ENCODE measurements at regions not wholly inside any gene's neighbourhood (a gene's known extent, or its start where the extent isn't known, plus 50 kb on each side); places are given as distances from the start of the nearest gene placed in this dataset.
"Not testable (repeated sequence)": the region's sequence is repeated elsewhere in the genome, so short reads cannot be mapped to it uniquely, and the experiment has no call there.

DNA sequence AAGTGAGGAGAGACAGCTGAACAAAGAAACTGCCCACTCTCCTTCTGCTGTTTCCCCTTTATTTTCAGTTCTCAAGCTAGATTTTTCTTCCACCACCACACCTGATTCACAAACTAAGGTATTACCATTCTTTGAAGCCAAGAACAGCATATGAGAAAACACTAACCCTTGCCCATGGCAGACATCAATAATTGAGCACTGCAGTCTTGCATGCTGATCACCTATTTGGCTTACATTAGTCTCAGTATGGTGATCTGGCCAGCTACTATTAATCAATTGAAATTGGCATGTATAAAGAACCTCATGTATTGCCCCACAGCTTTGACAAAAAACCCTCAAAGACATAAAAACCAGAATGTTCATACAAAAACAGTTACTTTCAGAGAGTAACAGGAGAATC, 166.3 kb downstream of the SAMD5 start:
- no peak for DNase-seq

GRCh38 chr6:147675281-147675680, 166.8 kb downstream of the SAMD5 start:
- DNase-seq: no peak

DNA sequence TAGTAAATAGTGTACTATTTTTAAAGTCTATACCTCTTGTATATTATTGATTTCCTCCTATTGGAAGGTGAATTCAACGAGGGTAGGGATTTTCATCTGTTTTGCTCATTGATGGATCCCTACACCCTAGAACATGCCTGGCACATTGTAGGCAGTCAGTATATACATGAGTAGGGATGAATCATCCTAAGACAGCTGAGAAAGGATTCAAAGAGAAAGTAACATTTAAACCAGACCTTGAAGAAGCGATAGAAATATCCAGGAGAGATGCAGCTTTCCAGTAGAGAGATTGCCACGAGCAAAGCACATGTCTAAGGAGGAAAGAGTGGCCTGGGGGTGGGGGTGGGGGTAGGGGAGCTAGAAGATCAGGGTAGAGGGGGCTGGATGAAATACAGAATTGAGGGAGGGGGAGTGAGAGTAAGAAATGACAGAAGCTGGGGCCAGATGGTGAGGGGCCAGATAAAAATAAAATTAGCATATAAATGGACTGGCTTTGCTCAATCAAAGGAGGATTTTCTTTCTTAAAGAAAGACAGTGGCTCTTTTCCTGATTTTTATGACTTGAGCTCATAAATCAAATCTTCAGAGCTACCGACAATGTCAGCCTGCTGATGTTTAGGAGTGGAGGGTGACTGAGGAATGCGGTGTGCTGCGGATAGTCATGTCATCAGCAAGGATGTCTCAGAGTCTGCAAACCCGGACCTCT, 168.2 kb downstream of the SAMD5 start:
- no peak for DNase-seq

DNA sequence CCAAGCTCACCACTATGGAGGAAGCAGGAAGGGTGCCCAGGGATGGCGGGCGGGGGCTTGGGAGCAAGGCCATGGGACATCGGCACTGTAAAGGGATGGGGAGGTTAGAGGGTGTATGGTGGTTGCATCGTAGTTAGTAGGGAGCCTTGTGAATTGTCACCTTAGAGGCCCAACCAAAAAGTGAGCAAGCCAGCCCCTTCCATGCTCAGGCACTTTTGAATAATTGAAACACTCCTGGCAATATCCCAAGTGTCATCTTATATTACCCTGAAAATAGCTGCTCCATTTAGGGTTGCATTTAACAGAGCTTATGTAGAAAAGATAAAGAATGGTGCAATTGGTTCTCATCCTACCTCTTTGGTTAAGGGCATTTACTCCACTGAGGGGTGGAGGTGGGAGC, 169.2 kb downstream of the SAMD5 start:
- no peak for DNase-seq

- no peak for DNase-seq
These were observed 169.8 kb downstream of the SAMD5 start for GRCh38 chr6:147678253-147678652.

GRCh38 chr6:147684906-147685305, 176.4 kb downstream of the SAMD5 start:
- DNase-seq: no peak

DNA sequence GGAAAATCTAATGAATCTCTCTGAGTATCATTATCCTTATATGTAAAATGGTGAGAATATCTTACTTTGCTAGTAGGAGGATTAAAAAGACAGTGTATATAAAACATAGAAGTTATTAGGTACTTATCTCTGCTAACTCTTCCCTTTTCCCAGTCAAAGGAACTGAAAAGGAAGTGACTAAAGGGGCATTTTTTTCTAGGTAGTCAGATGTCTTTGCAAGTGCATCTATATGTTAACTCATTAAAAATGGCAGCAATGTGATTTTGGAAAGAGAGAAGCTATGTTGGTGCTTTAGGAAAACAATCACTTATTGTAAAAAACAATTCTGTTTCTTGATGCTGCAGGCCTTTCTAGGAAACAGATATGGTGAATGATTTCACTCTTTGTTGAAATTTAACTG, 180.9 kb downstream of the SAMD5 start:
- DNase-seq: no peak

DNA sequence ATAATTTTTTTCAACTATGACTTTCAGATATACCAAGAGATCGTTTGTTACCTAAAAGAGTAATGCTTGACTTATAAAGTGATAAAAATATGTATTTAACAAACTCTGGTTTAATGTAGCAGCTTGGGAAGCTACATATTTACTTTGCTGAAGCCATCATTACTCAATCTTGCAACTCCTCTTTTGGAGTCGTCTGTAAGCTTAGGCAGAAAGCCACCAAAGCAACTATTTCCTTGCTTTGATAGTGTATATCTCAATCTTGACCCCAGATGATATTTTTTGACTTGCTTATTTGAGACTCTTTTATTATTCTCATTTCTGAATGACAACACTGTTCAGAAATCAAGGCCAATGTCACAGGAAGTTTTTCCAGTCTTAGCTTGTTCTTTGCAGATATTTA, 183.0 kb downstream of the SAMD5 start:
- DNase-seq: no peak

- no peak for DNase-seq
These were observed 184.7 kb downstream of the SAMD5 start for GRCh38 chr6:147693181-147693580.

DNA sequence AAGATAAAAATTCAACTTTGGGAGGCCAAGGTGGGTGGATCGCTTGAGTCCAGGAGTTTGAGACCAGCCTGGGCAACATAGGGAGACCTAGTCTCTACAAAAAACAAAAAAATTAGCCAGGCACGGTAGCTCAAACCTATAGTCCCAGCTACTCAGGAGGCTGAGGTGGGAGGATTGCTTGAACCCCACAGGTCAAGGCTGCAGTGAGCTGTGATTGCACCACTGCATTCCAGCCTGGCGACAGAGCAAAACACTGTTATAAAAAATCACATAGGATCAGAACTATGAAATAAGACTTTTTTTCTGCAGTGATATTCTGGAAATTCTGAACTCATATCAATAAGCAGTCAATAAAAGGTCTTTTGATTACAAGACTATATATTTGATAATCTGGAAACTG, 186.1 kb downstream of the SAMD5 start:
- DNase-seq: not testable (repeated sequence)

DNA sequence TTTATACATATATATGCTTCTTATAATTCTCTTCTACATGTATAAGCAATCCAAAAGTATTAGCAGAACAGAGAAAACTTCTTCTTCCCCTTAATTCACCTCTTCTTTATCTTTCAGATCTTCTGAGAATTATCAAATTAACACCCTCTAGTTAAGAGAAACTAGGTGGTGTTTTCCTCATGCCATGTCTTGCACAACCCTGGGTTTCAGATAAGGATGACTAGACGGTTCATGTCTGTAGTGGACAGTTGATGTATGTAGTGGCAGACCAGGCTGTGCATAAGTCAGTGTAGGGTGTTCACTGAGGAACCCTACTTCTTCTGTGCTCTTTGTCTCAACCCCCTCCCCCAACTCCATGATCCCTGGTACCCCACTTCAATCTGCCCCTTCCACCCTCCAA, 187.3 kb downstream of the SAMD5 start:
- DNase-seq: no peak

- no peak for DNase-seq
These were observed 190.7 kb downstream of the SAMD5 start for GRCh38 chr6:147699140-147699539.

DNA sequence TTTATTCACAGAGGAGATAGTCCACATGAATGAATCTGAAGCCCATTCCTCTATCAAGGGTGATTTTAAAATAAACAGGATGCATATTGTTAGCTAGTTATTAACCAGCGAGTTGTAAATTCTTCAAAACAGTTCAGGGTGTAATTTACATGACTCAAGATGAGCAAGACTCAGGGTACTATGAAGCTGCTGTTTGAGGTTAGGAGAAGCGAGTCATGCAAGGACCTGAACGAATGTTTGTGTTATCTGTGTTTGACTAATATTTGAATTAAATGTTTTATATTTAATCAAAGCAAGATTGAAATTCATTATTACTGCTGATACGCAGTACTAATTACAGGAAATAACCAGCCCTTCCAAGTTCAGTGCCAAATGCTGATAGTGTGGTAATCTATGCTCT, 191.1 kb downstream of the SAMD5 start:
- DNase-seq: no peak

DNA sequence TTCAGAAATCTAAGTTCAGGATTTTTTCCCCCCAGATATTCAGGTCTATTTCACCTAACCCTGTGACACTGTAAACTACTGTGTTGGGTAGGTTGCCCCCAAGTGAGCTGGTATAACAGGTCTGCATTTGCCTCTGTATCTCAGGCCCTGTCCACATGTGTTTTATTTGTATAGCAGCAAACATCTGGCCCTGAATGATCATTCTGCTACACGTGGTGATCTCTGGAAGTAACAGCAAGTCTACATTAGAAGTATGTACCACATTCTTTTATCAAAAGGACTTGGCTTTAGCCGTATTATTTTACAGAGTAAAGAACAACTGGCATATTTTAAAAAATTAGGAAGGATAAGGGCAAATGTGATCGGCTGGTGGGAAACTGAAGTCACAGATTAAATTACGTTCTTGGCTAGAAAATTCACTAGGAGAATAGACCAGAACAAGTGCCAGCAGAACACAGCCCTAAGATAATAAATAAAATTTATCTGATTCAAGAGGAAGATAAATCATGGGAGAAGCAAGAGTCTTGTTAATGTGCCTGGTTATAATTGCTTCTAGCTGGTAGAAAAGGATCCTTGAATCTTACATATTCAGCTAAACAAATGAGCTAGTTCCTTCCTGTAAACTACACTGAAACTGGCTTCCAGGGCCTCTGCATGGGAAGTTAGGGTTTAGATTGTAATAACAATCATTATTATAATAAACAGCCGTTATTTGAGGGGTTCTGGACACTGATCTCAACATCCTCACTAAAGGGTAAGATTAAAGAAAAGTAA, 192.1 kb downstream of the SAMD5 start:
- DNase-seq: no peak

- DNase-seq: no peak
These were observed 196.2 kb downstream of the SAMD5 start for GRCh38 chr6:147704691-147705090.

- DNase-seq: no peak
These were observed 199.0 kb downstream of the SAMD5 start for GRCh38 chr6:147707524-147707923.

DNA sequence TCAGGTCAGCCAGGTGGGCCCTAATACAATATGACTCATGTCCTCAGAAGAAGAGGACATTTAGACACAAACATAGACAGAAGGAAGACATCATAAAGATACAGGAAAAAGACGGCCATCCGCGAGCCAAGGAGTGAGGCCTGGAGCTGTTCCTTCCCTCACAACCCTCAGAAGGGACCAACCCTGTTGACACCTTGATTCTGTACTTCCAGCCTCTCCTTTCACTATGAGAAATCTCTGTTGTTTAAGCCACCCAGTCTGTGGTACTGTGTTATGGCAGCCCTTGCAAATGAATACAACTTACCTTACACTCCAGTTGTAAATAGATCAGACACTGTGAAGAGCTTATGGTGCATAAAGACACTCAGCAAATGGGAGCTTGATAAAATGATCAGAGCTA, 199.7 kb downstream of the SAMD5 start:
- no peak for DNase-seq

DNA sequence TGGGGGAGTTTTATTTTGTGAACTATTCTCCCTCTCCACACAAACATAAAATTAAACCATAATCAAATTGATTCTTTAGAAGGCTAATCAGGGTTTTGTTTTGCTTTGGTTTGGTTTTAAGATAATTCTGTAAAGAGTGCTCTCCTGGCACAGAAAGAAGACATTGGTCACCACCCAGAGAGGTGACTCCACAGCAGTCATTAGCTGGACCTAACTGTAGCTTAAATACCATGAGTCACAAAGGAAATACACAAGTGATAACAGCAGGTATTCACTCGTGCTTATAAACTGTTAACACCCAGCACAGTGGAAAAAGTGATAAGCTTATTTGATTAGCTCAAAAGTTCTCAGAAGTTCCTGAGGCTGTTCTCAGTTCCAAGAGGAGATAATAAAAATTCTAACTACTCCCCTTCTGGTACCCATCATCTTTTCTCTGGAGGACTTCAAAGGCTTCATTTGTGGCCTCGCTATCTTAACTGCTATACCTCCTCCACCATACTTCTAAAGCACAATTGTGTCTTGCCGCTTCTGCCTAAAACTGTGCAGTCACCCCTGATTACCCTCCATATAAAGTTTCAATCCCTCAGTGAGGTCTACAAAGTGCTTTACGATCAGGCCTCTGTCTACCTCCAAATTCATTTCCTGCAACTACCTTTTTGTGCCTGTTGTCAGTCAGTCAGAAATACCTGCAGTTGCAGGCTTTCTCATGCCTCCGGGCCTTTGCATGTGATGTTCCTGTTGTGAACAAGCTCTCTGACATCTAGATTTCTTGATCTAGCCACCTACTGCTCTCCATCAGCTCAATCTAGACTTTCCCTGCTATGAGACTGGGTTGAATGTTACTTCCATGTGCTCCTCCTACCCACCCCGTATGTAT, 201.1 kb downstream of the SAMD5 start:
- no peak for DNase-seq

DNA sequence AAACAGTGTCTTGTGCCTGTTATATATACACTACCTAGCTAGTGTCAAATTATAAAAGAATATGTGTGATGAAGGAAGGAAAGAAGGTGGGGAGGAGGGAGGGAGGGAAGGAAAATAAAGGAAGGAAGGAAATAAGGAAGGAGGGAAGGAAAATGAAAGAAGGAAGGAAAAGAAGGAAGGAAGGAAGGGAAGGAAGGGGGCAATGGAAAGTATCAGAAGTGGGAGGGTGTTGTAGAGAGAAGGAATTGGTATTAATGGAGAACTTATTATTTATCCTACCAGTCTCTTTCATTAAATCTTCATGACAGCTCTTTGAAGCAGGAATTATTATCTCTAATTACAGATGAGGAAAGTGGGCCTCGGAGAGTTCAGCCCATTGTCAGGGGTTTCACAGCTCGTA, 202.4 kb downstream of the SAMD5 start:
- DNase-seq: no peak

GRCh38 chr6:147711476-147711875, 203.0 kb downstream of the SAMD5 start:
- no peak for DNase-seq

DNA sequence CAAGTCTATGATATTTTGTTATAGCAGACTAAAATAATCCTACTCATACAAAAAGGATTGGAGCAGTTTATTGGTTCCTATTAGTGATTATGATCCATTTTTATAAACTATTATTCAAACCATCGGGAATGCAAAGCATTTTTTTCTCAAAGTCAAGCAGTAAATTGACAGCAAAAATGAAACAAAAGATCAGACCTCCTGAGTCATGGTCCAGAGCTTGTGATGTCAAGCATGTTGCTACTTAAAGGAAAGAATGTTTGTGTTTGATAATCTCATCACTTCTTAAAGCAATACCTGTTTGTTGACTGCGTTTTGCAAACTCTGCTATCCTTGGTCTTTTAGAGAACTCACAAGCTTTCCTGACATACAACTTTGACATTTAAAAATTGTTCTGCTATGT, 204.4 kb downstream of the SAMD5 start:
- no peak for DNase-seq

GRCh38 chr6:147715035-147715434, 206.5 kb downstream of the SAMD5 start:
- no peak for DNase-seq

DNA sequence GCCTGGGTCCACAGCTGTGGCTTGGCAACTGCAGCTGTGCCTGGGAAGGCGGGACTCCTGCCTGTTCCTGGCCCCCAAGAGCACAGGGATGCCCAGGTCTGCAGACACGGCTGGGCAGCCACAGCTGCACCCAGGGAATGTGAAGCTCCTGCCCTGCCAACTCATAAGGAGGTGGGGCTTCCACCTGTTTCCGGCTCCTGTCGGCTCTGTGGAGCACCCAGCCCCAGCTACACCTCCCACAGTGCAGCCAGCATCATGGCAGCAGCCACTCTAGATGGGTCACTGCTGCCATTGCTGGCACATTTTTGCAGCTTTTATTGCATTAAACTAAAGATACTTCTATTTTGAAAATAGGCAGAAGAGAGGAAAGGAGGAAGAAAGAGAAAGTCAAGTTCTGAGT, 207.9 kb downstream of the SAMD5 start:
- DNase-seq: no peak

DNA sequence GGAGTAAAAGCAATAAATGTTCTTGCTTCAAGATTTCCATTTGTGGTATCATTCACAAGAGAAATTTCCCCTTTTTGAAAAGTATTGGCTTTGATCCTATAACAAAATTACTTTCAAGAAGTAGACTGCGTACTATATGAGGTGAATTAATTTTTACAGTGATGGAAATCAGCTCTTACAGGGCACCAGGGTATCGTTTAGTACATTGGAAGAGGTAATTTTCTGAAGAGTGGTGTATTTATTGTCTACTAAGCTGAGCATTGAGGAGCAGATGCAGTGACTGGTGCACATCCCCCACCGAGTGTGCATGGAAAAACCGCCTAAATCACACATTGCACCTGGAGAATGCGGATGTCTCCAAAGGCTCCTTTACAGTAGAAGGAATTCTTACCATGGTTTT, 209.5 kb downstream of the SAMD5 start:
- no peak for DNase-seq
